Amniotic epithelial cell (primary cell): ENCODE measurements at regions not wholly inside any gene's neighbourhood (a gene's known extent, or its start where the extent isn't known, plus 50 kb on each side); places are given as distances from the start of the nearest gene placed in this dataset.

ENCODE experiments used
- DNase-seq: peaks from one replicate; pipeline ENCODE4 v3.0.0-alpha.2; 2010; ENCODE audit warnings: low read depth

DNA sequence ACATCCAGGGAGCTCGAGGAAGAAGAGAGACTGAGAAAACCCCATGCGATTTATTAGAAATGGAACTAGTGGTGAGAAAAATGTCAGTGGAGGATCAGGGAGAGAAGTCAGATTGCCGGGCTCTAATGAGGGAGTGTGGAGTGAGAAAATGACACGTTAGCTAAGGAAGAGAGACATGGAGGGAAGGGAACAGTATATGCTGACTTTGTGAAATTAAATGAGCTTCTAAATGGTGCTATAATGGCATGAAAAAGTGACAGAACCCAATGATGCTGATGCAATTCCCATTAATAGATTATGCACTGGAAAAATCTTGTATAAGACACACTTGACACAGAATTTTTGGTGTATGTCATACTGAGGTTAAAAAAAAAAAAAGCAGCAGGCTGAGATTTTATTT is 112.6 kb downstream of the HSPH1 start:
- DNase-seq = no peak

DNA sequence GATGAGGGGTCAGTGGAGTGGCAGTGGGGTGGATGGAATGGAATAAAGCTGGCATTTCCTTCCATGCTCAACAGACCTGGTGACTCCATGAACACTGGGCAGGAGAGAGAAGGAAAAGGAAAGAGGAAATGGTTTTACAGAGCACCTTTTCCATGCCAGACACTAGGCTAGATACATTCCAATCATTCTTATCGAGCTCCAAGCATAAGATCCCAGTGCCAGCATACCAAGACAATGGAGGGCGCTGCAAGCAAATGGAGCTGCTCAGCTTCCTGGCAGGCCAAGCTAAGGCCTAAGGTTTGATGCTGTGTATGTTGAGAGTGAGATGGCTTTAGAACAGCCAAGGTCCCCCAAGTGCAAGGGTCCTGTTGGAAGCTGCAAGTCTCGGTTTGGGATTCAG is 113.2 kb downstream of the HSPH1 start:
- DNase-seq = no peak

DNA sequence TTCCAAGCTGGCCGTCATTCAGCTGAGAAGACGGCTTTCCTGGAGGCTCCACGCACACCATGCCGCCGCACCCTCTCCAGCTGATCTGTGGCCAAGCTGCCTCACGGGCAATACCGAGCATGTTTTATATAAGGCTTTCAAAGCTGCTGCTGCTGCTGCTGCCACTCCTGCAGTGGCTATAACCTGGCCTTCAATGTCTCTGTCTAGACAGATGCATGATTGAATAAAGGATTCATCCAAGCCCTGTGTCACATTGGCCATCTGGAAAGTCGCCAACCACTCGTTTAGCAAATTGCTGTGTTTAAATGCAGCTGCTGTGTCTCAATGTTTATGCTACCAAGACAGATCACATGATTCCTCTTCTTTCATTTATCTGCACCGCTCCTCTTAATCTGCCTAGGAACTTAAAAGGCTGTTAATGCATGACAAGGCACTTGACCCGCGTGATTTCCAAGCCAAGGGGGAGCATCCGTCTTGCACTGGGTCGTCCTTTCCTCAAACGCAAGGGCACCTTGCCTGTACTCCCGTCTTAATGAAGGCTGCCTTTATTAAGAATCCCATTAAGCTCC is 114.3 kb downstream of the TEX26 start:
- peak; percentile 68 for DNase-seq

DNA sequence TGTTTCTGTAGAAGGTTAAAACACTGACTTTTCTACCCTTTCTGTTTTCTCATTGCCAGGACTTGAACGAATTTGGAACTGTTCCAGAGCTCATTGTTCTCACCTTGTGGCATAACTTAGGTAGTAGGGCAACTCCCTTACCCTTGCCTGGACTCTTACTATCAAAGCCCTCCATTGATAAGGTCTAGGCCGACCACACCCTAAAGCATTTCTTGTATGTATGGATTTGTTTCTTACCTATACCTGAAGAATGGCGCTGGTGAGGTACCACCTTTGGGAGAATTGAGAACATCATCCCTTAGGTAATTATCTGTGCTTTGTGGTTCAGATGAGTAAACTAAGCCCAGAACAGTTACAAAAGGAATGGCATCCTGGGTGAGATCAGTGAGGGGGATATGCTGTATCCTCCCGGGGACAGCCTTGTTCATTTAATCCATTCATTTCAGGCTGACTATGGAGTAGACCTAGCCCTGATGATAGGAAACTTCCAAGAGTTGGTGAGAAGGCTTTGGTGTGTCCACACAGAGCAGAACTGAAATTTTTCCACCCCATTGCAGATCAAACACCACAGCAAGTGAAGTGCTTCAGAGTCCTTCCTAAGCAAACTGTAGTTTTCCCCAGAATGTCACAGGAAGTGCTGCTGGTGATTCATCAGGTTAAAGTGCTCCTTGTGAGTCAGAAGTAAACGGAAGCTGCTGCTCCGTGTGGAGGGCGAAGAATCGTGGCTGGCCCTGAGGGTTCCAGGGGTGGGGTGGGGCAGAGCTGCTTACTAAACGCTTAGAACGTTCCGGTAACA is 113.0 kb downstream of the TEX26 start:
- peak; percentile 95 for DNase-seq

DNA sequence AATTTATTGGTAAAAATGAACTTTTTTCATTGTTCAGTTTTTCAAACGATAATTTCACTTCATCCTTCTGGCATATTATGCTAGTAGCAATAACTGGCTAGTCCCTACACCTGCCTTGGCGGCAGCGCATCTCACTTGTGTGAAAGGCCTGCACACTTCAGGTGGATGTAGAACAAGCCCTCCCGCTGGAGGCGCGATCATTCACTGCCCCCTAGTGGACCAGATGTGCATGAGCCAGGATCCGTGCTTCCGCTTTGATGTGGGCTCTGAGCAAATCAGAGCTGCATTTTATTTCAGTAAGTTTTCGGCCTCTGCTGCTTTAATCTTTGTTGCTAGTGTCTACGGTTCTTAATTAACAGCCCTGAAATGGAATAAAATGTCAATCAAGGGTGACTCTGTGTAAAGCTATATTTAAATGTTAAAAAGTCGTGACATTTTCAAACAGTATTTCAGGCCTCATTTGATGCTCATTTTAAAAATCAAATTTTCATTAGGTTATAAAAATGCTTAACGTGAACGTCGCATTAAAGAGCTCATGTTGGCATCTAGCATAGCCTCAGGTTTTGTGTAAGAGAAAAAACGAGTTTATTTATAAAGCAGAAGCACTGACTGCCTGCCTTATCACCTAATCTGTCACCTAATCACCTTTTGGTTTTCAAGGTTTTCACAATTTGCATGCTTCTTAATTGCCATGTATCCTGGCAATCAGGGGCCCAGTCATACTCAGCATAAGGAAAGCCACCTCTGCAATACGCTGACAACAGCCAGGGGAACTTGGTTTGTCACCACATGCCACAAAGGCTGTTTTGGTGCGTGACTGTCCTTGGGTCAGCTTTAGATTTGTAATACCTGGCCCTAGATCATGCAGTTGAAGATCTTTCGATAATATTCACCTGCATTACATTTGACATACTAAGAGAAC is 112.2 kb downstream of the TEX26 start:
- DNase-seq = peak; percentile 78

DNA sequence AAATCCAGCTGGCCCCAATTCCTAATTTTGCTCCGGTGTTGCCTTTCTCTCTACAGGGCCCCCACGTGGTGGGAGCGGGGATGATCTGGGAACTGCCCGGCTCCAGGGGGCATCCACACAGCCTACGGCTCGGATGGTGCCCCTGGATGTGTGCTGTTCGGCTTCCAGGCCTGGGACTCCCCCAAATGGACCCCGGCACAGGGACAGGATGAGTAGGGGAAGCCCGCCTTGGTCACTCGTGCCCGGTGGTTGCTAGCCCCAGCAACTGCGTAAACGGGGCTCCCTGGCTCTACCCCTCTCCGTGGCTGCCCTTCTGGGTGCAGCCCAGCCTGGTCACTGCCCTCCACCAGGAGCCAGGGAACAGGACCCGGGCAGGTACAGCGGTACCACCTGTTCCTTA is 111.5 kb downstream of the TEX26 start:
- no peak for DNase-seq

DNA sequence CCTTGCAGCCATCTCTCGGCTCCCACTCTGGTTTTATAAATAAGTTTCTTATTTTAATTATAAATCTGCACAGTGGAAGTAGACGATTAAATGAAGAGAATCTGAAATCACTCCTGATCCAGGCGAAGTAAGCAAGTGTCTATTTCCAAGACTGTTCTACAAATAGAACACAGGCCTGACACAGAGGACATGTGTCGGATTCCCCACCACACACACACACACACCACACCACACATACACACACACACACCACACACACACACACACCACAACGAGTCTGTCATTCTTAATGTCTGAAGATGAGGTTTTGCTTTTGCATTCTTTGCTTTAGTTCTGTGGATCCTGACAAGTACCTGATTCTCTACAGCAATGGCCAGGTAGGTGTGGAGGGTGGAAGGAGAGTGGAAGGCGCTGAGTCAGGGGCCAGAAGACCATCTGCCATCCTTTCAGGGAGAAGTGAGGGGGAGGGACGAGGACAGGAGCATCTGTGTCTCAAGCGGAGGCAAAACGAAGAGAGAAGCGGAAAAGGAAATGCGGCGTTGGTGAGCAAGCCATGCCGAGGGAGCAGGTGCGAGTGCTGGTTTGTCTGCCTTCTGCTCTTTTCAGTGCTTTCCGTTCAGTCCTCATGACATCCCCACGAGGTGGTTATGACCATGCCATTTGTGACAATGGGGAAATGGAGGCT is 110.2 kb downstream of the TEX26 start:
- DNase-seq = no peak

DNA sequence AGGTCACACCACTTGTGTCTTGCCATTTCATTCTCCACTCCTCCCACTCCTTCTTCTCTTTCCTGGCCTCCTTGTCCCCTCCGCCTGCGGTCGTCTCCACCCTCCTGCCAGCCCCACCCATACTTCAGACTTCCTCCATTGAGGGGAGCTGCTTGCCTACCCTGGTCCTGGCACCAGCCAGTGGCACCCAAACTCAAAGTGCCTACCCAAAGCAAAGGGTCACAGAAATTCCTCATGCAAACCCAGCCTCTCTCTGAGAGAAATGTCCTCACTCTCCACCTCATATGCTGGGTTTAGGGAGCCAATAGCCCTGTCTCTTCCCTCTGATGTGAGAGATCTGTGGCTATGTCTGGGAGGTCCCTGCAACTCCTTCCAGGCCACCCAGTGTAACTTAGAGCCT is 109.6 kb downstream of the TEX26 start:
- no peak for DNase-seq

DNA sequence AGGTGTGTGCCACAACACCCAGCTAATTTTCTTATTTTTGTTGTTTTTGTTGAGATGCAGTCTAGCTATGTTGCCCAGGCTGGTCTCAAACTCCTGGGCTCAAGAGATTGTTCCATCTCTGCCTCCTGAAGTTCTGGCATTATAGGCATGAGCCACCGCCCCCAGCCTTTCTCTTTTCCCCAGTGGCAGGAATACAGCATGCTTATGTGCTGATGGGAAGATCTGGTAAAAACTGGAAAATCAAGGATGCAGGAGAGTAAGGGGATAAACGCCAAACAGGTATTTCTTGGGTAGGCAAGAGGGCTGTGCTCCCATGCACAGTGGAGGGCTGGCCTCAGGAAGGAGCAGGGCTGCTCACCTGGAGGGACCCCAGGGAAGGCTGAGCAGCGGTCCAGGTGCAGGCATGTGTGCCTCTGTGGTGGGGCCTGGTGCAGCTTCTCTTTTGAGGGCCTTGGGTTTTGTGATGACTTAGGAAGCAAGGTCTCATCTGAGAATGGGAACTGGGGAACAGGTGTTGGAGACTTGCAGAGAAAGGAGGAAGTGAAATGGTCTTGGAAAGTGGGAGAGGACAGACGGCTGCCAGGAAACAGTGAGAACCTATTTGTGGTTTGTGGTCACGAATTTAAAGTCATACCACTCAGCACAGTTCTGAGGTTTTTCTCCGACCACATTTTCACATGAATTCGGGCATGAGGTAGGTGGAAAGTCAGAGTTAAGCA is 106.5 kb downstream of the TEX26 start:
- DNase-seq = peak; percentile 79

DNA sequence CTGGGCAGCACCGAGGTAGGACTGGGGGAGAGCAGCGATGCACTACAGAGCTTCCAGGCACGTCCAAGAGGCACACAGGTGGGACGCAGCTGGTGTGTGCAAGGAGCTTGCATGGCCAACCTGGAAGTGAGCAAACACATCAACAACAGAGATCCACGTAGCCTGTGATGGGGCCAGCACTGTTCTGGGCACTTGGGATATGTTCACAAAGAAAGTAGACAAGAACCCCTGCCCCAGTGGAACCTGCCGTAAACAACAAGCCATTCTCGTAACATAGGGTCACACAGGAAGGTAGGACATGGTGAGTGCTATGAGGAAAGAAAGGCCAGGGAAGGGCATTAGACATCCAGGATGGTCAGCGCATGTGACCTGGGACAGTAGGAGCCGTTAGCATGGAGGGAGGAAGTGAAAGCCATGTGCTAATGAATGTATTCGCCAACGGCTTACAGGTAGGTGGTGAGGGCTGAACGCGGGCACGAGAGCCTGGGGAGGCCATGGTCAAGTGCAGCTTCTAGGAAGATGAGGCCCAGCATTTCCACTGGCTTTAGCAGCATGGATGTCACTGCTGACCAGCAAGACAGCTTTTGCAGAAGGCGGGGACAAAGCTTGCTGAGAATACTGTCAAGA is 105.5 kb downstream of the TEX26 start:
- no peak for DNase-seq

DNA sequence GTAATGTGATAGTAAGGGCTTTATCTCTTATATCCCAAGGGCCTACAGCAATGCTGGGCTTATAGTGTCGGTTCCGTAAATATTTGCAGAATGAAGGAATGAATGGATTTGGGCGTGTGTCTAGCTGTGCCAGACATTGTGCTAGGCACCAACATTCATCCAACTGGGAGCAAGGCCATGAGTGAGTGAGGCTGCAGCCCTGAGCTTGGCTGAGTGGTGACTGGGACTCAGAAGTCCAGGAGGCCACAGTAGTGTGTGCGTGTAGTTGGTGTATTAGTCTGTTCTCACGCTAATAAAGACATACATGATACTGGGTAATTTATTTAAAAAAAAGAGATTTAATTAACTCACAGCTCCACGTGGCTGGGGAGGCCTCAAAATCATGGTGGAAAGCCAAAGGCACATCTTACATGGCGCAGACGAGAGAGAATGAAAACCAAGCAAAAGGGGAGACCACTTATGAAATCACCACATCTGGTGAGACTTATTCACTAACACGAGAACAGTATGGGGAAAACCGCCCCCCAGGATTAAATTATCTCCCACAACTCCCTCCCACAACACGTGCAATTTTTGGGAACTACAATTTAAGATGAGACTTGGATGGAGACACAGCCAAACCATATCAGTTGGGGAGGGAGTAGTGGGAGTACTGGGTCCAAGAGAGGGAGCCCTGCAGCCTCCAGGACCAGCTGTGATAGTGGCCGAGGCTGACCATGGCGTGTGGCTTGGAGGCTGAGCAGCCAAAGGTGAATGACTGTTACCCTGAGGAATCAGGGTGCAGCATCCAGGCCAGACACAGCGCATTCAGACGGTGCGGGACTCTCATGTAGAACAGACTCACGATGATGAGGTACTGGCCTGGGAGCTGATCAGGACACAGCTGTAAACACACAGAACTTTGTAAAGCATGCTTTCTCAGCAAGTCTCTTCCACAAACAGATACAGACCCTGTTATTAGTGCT is 104.6 kb downstream of the TEX26 start:
- DNase-seq = no peak

DNA sequence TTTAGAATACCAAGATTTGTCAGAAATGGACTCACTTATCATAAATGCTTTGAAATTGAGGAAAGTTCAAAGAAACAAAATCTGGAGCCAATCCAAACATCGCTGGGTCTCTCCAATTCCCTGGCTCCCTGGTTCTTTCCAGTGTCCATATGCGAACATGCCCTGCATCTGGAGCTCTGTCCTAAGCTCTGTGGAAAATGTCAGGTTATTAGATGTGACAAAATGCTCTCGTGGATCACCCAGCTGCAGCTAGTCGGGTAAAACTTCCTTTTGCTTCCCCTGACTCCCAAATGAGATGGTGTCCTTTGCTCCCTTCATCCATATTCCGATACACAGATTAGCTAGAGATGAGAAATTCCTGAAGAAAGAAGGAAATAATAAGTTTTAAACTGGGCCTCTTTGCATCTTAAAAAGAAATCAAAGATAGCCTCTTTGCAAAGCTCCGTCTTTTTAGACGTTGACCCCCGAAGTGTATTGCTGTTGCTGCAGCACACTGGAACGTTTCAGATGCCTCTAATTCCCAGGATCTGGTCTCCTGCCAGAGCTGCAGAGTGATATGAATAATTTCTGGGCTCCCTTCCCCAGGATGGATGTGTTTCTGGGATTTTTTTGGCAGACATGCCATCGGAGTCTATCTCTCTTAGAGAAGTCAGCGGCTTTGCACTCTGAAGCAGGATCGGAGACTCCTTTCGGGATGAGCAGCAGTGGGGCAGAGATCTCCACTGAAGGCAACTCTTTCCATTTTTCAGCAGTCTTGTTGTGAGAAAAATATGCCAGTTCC is 102.9 kb downstream of the TEX26 start:
- DNase-seq = peak; percentile 42

DNA sequence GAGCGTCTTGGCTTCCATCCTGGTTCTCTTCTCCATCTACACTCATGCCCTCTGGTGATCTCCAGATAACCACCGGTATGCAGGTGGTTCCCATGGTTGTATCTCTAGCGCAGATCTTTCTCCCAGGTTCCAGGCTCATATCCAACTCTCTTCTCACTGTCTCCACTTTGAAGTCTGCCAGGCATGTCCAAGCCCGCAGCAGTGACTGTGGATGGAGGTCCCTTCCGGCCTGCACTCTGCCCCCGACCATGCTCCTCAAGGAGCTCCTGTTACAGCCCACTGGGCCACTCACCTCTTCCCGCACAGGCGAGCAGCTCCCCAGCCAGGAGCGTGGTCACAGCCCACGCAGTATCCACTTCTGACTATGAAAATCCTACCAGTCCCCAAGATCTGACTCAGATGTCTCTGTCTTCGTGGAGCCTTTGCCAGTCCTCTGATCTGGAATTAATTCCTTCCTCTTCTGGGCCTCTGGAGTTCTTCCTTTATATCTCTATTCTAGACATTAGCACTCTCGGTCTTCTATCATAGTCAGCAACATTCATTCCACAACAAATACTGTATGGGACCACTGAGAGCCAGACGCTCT is 100.2 kb downstream of the TEX26 start:
- no peak for DNase-seq

DNA sequence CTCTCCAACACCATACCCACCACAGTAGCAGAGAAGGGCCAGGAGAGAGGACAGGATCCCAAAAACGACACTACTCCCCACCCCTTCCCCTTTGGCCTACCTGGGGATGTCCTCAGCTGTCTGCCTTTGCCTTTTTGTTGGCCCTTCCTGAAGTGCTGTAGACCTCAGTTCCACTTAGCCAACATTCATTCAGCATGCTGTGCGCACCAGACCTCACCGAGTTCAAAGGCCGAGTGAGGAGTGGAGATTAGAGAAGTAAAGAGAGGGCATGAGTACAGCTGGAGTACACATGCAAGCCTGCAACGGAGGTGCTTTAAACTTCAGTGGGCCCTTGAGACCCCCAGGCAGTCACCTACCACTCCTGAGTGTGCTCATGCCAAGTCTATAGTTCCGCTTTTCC is 99.0 kb downstream of the TEX26 start:
- DNase-seq = no peak

DNA sequence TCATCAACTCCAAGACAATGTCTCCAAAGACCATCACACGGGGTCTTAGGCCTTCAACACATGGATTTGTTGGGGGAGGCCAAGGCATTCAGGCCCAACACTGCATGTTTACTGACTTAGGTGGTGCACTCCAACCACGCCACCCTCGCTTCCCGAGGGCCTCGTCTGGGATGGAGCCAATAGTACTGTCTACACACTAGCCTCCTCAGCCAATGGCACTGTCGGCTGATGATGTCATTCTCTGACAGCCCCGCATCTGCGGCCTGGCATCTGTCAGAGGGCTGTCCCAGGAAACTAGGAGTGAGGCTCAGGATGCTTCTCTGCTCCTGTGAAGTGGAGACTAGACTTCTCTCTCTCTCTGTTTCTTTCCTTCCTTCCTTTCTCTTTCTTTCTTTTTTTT is 96.6 kb downstream of the TEX26 start:
- DNase-seq = peak; percentile 57

DNA sequence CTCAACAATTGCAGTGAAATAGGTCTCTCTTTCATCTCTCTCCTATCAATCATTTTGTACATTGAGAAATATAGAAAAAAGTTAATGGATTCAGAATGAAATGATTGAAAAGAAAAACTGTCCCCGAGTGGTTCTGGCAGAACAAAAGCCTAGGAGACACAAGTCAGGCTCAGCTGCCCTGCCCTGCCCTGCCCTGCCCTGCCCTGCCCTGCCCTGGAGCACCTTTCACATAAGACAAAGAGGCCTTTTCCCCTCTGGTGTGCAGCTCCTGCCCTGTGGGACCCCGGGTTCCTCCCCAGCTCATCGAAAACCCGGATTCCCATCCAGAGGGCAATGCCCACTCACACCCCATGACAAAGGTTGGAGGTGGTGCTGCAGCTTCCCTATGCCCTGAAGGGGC is 94.7 kb downstream of the TEX26 start:
- no peak for DNase-seq
